NCI-H146 (cell line): ENCODE measurements at regions not wholly inside any gene's neighbourhood (a gene's known extent, or its start where the extent isn't known, plus 50 kb on each side); places are given as distances from the start of the nearest gene placed in this dataset.

ENCODE experiments used
- DNase-seq: peaks from one replicate; lab custom pipeline; 2025; lab: John Stamatoyannopoulos, UW

GRCh38 chr15:97703400-97703799 lies 257.1 kb upstream of the ARRDC4 start:
- DNase-seq = no peak

DNA sequence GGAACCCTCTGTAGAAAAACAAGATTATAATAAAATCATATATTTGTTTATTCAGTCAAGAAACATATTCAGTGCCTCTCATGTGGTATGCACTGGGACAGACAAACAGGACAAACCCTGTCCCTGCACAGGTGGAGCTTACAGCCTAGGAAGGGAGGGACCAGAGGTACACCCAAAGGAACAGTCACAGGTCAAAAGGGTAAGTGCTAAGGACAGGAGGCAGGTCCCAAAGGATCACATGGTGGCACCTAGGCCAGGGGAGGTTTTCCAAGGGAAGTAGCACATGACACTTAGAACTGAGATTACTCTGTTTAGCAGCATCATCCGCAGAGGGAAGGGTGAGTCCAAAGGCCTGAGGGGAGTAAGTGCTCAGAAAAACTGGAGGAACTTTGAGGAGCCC lies 254.4 kb upstream of the ARRDC4 start:
- DNase-seq = no peak

DNA sequence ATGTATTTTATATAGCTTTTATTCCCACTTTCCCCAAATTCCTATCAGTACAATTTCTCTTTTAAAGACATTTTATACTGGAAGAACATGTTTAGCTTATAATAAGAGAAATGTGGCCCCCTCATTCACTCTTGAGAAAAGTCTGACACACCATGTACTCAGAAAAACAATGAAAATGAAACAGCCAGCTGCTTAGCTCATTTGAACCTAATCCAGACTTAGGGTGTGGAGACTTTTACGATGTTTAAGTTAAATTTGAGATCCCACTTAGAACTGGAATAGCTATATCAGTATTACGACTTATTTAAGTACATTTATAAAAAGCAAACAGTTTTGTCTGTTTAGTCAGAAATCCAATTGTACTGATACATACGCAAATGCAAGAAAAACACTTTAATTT lies 252.3 kb upstream of the ARRDC4 start:
- DNase-seq = no peak

DNA sequence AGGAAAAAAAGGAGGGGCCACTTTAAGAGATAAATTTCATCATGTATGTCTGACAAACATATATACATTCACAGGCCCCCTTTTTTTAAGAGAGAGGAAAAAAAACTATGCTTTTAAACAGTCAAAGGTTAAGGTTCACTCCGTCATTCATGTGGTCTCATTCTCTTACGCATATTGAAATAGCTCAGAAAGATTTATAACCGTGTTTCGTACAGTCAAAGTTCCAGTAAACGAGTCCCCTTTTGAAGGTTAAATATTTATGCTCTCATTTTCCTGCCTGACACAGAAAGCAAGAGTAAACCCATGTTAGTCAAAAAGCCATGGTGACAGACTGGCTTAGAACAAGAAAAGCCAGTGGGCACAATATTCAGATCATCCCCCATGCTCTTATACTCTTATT lies 248.0 kb upstream of the ARRDC4 start:
- no peak for DNase-seq

DNA sequence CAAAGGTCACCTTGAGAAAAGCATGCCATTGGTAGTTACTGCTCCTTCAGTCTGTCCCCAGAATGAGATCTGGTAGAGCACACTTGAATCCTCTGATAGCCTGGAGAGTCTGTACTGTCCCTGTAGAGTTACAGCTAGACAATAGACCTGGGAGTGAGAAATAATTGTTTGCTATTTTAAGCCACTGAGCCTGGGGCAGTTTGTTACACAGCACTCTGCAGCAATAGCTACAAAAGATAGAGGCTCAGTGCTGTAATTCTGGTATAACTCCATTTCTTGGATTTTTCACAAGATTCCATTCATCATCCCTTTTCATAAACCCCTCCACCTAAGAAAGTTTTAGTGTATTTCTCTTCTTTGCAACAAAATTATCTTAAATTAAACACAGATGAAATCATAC lies 242.7 kb upstream of the ARRDC4 start:
- DNase-seq = no peak

- no peak for DNase-seq
These were observed 242.0 kb upstream of the ARRDC4 start for GRCh38 chr15:97718509-97718908.

- no peak for DNase-seq
These were observed 231.7 kb upstream of the ARRDC4 start for GRCh38 chr15:97728791-97729190.

DNA sequence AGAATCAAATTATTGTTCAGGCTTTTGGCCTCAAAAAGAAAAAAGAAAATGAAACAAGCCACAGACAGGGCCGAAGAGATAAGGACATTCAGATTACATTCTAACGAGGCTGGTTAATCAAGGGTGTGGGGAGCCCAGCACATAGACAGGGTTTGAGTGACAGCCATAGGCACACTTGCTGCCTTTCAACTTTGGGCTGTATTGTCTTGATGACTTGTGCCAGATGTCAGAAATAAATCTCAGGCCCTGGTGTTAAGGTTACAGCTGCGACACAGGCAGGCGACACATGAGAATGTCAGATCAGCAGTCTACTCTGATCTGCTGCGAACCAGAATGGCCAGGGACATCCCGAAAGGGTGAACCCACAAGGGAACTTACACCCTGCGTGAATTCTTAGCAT lies 231.2 kb upstream of the ARRDC4 start:
- no peak for DNase-seq

GRCh38 chr15:97730315-97730714 lies 230.2 kb upstream of the ARRDC4 start:
- DNase-seq = no peak

GRCh38 chr15:97731859-97732258 lies 228.6 kb upstream of the ARRDC4 start:
- DNase-seq = no peak

- DNase-seq = no peak
These were observed 227.1 kb upstream of the ARRDC4 start for GRCh38 chr15:97733373-97733772.

GRCh38 chr15:97736748-97737147 lies 223.8 kb upstream of the ARRDC4 start:
- no peak for DNase-seq

- DNase-seq = peak; percentile 28
These were observed 214.9 kb upstream of the ARRDC4 start for GRCh38 chr15:97745481-97746071.

DNA sequence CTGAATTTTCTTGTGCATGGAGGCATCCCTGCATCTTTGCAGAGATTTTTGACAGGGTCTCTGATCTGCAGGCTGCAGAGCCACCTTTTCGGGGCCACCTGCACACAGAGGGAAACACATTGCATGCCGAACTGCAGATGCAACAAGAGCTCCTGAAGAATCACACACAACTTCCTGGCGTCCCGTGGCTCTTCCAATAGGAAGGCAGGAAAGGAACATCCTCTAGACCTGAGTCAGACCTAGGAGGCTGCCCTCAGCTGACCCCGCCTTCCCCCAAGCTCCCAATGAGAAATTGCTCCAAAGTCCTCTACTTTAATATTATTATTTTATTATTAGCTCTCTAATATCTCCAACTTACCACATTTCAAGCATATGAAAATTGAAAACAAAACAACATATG lies 213.2 kb upstream of the ARRDC4 start:
- DNase-seq = no peak

DNA sequence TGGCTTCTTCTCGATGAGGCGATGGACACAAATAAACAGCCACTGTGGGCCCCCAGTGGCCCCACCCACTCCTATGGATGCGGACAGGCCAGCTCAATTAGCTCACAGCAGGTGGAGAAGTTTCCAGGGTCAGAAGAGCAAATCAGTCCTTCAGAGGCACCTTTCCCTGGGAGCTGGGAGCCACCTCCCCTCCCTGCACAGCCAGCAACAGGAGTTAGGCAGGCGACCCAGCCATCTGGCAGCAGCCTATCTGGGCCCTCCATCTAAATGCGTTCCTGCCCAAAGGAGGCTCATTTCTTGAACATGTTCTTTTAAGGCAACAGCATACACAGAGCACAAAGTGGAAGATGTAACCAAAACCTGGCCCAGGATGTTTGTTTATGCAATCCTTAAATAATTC lies 211.9 kb upstream of the ARRDC4 start:
- DNase-seq = no peak

GRCh38 chr15:97750060-97750459 lies 210.4 kb upstream of the ARRDC4 start:
- no peak for DNase-seq

GRCh38 chr15:97755726-97756125 lies 204.8 kb upstream of the ARRDC4 start:
- DNase-seq = no peak

GRCh38 chr15:97759363-97759762 lies 201.1 kb upstream of the ARRDC4 start:
- DNase-seq = no peak

DNA sequence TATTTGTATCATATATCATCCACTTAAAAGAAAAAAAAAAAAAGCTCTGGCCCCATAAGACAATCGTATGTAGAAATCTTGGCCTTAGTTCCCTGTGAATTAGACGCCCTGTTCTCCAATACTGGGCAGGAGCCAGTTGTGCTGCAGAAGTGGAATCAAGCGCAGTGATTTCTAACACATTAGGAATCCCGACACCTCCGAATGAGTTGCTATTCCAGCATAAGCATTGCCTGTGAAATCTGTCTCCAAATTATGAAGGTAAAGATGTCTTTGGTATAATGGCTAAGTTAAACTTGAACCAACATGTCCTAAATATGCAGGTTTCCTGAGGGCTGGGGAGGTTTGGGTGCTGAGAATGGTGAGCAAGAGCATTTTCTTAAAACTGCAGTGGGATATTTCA lies 199.4 kb upstream of the ARRDC4 start:
- no peak for DNase-seq

DNA sequence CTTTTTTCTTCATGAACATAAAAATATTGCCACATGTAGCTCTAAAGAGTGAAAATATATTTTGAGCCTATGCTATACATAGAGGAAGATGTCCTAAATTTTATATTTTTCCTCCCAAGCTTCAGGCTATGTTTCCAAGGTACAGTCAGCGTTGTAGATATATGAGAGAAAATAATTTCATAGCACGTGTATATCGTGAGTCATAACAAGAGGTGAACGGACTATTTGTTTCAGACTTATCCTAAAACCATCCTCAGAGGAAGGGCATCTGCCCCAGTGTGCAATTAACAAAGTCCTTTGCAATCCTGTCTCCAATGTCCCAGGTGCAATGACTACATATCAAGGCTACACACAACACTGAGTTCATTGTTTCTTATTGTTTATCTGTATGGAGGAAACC lies 177.3 kb upstream of the ARRDC4 start:
- no peak for DNase-seq

DNA sequence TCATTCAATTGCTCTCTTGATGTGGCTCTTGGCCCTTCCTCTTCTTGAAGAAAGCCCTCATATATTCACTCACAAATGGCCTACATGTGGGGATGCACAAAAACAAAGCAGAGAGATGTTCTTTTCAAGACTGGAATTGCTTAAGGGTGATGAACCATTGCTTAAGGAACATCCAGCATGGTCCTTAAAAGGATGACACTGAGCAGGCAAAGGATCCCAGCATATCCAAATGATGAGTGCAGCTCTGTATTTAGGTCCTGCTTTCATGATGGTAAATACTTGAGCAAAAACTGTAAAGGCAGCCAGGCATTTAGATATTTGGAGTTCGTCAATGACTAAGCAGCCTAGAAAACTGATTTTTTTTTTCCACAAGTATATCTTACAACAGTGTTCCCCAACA lies 173.8 kb upstream of the ARRDC4 start:
- no peak for DNase-seq

GRCh38 chr15:97790180-97790579 lies 170.3 kb upstream of the ARRDC4 start:
- DNase-seq = no peak

GRCh38 chr15:97791824-97792792 lies 168.4 kb upstream of the ARRDC4 start:
- no peak for DNase-seq

DNA sequence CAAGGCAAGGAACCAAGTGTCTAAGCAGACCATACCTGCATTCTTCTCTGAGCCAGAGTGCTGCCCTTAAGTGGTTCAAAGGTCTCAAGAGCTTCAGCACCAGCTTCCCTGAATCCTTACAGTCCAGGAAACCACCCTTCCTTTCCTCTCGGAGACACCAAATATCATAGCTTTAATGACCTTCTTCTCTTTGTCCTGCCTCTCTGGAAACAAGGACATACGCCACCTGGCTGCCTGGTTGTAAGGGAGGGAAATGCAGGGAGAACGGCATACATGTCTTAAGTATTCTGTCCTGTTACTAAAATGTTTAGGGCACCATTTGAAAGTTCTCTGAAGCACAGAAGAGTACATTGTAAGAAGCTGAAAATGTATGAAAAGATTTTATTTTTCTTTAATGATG lies 155.6 kb upstream of the ARRDC4 start:
- DNase-seq = no peak
